RPMI8226 (cell line): ENCODE measurements at regions not wholly inside any gene's neighbourhood (a gene's known extent, or its start where the extent isn't known, plus 50 kb on each side); places are given as distances from the start of the nearest gene placed in this dataset.
"Not testable (repeated sequence)": the region's sequence is repeated elsewhere in the genome, so short reads cannot be mapped to it uniquely, and the experiment has no call there.

Experiments
- DNase-seq: peaks from one replicate; pipeline ENCODE4 v3.0.0-alpha.2; 2015

DNA sequence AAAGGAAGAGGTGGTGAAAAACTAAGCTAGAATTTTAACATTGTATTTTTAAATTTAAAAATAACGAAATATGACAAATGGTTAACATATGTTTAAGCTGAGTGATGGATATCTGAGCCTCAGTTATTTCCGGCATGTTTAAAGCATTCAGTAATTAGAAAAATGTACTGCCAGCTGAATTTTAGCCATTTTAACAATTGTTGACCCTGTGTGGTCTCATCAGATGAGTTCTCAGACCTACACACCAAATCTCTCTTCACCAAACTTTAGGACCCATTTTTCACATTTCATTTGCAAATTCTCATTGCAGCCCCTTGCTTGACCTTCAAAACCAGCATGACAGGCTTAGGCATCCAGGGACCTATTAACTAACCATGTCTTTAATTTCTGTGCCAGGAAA is 91.5 kb upstream of the RGPD4 start:
- no peak for DNase-seq

- no peak for DNase-seq
Observed at GRCh38 chr2:107737756-107738155, 88.9 kb upstream of the RGPD4 start.

- DNase-seq, result no peak
Observed at GRCh38 chr2:107738266-107738665, 88.4 kb upstream of the RGPD4 start.

DNA sequence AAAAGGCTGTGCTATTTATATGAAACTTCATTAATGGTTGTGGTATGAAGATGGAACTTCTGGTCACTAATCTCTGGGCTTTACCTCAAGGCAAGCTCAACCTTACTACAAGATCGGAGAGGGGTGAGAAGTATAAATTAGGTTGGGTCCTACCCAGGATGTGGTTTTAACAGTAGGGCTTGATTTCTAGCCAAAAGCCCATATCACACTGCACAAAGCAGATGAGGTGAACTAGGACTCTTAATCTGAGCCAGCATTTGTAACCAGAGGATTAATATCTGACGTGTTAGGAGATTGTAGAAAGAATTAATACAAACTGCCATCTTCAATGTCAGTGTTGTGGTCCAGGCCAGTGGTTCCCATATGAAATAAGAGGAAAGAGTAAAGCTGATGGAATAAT is 86.4 kb upstream of the RGPD4 start:
- DNase-seq, result no peak

- DNase-seq, result no peak
Observed at GRCh38 chr2:107742460-107743027, 84.1 kb upstream of the RGPD4 start.

- DNase-seq, result no peak
Observed at GRCh38 chr2:107743274-107743673, 83.4 kb upstream of the RGPD4 start.

DNA sequence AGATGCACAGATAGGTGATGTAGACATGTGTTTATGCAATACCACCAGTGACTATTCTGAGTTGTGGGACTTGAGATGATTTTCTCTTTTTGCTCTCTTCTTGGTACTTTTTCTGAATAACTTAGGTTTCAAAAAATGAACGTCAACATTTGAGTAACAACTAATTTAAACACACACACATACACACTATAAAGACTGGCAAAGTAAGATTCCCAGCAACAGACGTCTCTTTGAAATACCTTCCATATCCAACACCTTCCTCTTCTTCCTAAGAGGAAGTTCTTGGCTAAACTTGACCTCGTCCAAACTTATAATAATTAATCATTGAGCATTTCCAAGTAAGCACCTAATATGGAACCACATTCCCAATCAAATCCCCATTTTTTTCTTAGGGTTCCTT is 81.6 kb upstream of the RGPD4 start:
- no peak for DNase-seq

GRCh38 chr2:107746552-107747198 is 80.0 kb upstream of the RGPD4 start:
- not testable (repeated sequence) for DNase-seq

GRCh38 chr2:107747199-107747963 is 79.3 kb upstream of the RGPD4 start:
- DNase-seq, result not testable (repeated sequence)

- DNase-seq, result no peak
Observed at GRCh38 chr2:107747964-107748583, 78.6 kb upstream of the RGPD4 start.

GRCh38 chr2:107751936-107752335 is 74.8 kb upstream of the RGPD4 start:
- DNase-seq, result no peak

GRCh38 chr2:107753806-107754205 is 72.9 kb upstream of the RGPD4 start:
- not testable (repeated sequence) for DNase-seq

GRCh38 chr2:107757223-107757622 is 69.5 kb upstream of the RGPD4 start:
- DNase-seq, result no peak

GRCh38 chr2:107760620-107761364 is 65.9 kb upstream of the RGPD4 start:
- no peak for DNase-seq

- no peak for DNase-seq
Observed at GRCh38 chr2:107772353-107772752, 54.3 kb upstream of the RGPD4 start.

DNA sequence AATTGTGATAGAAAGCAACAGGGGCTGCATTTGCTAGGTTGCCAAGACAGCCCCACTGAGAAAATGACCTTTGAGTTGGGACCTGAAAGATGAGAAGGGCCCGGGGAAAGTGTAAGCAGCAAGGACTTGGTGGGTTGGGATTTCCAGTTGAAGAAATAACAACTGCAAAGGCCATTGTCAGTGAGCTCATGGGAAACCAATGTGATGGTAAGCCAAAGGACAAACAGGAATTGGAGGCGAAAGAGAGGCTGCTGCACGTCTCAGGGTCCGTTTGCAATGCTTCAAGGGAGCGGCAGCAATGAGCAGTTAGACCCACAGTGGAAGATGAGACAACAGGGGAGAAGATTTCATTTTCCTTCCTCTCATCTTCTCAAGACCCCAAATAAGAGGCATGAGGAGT is 51.5 kb upstream of the RGPD4 start:
- no peak for DNase-seq

GRCh38 chr2:107775791-107776190 is 50.9 kb upstream of the RGPD4 start:
- DNase-seq, result no peak

- DNase-seq, result no peak
Observed at GRCh38 chr2:107776362-107776761, 50.3 kb upstream of the RGPD4 start.
